Astrocyte of the spinal cord (primary cell): ENCODE measurements at regions not wholly inside any gene's neighbourhood (a gene's known extent, or its start where the extent isn't known, plus 50 kb on each side); places are given as distances from the start of the nearest gene placed in this dataset.

Source experiments
- DNase-seq: peaks from one replicate; pipeline ENCODE4 v3.0.0; 2011; ENCODE audit warnings: low read depth, low spot score
- H3K4me3 ChIP-seq: 2 replicates; pipeline ENCODE4 v1.5.1; 2011; ENCODE audit warnings: low read depth, mild to moderate bottlenecking, low read length, moderate library complexity
- in situ Hi-C: cut with HindIII; loops from 2 replicates; pipeline ENCODE4 v1.10.0; 2017; ENCODE audit warnings: low sequenced_read_pairs
- TF ChIP-seq, protein P1 (sequence below): IDR thresholded peaks from 2 replicates; pipeline ENCODE4 v1.5.1; 2012; ENCODE audit warnings: low read depth, mild to moderate bottlenecking, low read length, inconsistent platforms

DNA sequence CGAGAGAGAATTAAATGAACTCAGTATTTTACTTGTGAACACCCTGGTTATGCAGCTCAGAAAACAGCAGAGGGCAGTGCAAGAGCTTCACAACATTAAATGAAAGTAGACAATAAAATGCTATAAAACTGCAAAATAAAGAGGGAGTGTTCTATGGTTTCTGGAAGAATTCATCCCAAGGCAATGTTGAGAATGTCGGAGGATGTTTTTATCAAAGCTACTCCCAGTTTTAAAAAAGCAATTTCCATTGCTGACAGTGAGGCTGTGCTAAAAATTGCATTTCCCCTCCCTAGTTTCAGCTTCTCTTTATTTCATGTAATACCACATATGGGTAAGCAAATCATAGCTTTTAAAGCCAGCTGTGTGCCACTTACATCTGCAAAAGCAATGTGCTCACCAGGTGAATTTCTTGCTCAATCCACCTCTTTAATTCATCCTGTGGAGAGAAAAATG, 296.8 kb downstream of the RAB38 start:
- DNase-seq: peak; percentile 48
- no peak overlapping the region for H3K4me3 ChIP-seq
- TF ChIP-seq, protein P1, sequence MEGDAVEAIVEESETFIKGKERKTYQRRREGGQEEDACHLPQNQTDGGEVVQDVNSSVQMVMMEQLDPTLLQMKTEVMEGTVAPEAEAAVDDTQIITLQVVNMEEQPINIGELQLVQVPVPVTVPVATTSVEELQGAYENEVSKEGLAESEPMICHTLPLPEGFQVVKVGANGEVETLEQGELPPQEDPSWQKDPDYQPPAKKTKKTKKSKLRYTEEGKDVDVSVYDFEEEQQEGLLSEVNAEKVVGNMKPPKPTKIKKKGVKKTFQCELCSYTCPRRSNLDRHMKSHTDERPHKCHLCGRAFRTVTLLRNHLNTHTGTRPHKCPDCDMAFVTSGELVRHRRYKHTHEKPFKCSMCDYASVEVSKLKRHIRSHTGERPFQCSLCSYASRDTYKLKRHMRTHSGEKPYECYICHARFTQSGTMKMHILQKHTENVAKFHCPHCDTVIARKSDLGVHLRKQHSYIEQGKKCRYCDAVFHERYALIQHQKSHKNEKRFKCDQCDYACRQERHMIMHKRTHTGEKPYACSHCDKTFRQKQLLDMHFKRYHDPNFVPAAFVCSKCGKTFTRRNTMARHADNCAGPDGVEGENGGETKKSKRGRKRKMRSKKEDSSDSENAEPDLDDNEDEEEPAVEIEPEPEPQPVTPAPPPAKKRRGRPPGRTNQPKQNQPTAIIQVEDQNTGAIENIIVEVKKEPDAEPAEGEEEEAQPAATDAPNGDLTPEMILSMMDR: peak; percentile 62
- in situ Hi-C loops: no loop called here

DNA sequence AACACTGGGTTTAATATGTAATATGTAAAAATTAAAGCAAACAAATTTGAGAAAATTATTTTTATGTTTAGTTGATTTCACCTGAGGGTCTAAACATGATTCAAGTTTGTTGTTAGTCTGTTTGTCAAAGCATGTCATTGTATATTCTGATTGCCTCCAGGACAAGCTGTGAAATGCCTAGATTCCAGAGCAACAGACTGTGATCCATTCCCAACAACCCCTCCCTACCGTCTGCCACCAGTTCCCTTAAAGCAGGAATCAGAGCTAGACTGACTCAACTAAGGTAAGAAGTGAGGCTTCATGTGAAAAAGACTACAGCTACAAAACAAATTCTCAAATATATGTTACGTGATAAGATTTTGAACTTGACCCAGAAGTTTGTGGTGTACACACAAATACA, 304.2 kb downstream of the RAB38 start:
- no peak overlapping the region for H3K4me3 ChIP-seq
- DNase-seq: no peak
- TF ChIP-seq, protein P1: no peak
- in situ Hi-C loops: no loop called here

DNA sequence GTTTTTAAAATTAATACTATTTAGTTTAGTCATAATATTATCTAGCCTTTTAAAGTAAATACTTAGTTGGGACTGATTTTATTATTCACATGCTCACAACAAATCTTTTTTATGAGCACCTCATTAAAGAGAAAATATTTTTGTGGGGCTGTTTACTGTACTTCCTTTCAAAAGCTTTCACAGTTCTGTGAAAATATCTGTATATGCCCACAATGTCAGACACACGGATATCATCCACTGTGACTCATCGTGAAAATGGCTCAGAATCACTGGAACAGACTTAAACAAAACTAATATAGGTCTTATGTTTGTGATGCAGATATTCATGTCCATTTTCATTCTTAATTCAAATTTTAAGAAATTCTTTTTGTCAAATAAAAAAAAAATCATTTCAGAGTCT, 305.2 kb downstream of the RAB38 start:
- DNase-seq: peak; percentile 2

DNA sequence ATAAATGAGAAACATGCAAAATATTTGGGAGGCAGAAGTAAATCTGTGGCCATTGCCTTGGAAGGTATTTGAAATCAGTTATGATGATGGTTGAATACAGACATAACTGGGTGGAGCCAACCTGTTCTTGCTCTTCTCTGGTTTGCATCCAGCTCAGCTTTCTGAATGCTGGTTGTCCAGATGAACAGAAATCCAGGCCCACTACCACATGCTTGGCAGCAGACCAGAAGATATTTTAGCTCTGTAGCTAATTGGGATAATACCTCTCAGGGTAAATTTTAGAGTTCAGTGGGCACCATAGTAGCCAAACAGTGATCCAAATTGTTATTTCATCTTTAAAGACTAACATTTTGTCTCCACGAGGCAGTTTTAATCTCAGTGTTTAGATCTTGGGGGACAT, 308.3 kb downstream of the RAB38 start:
- TF ChIP-seq, protein P1: no peak
- no peak overlapping the region for H3K4me3 ChIP-seq
- no peak for DNase-seq
- in situ Hi-C loops: no loop called here

More for the DNA sequence above, 305.2 kb downstream of the RAB38 start:
- no peak overlapping the region for H3K4me3 ChIP-seq
- in situ Hi-C loops: no loop called here
- TF ChIP-seq, protein P1: no peak

DNA sequence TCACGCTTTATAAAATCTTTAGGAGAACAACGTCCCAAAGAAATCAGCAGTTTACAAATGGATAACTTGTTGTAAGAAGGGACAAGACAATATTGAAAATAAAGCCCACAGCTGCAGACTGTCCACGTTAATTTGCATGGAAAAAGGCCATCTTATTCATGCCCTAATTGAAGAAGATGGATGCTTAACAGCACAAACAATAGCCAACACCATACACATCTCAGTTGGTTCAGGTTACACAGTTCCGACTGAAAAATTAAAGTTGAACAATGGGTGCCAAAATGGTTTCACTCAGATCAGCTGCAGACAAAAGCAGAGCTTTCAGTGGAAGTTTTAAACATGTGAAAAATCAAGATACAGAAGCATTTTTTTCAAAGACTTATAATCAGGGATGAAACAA, 314.2 kb downstream of the RAB38 start:
- DNase-seq: no peak
- in situ Hi-C loops: no loop called here
- TF ChIP-seq, protein P1: no peak
- no peak overlapping the region for H3K4me3 ChIP-seq

DNA sequence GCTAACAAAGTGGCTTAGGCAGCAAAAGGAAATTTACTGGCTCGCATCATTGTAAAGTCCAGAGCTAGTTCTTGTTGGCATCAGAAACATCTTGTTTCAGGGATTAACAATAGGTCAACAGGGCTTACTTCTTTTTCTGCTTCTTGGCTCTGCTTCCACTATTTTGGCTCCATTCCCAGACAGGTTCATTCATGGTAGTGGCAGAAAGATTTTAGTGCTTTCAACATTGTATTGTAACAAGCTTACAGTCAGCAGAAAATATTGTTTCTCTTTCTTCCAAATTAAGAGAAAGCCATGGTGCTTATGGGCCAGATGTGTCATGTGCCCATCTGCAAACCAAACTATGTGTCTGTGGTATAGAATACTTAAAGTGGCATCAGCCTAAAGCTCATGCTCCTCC, 315.6 kb downstream of the RAB38 start:
- DNase-seq: peak; percentile 49
- no peak overlapping the region for H3K4me3 ChIP-seq
- in situ Hi-C loops: no loop called here
- TF ChIP-seq, protein P1: no peak

DNA sequence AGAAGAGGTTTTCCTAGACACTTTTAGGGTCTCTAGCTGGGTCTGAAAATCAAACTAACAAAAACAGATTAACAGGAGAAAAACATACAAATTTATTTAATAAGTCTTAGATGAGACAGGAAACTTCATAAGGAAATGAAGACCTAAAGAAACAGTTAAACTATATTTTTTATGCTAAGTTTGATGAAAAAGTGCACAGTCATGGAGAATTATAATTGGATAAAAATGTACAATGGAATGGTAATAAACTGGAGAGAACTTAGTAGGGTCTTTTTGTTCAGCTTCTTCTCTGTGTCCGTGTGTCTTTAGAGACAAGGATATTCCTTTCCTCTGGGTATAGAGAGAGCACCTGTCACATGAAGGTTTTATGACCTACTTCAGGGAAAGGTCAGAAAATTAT, 323.4 kb downstream of the RAB38 start:
- TF ChIP-seq, protein P1: no peak
- no peak for DNase-seq
- no peak overlapping the region for H3K4me3 ChIP-seq
- in situ Hi-C loops: no loop called here
